NCI-H2196 (cell line): ENCODE measurements at regions not wholly inside any gene's neighbourhood (a gene's known extent, or its start where the extent isn't known, plus 50 kb on each side); places are given as distances from the start of the nearest gene placed in this dataset.

Experiments used
- DNase-seq: peaks from one replicate; lab custom pipeline; 2025; ENCODE audit not compliant: unreplicated experiment; lab: John Stamatoyannopoulos, UW

- DNase-seq = no peak
Observed at GRCh38 chr9:31071606-31072286, 1312.7 kb upstream of the ACO1 start.

DNA sequence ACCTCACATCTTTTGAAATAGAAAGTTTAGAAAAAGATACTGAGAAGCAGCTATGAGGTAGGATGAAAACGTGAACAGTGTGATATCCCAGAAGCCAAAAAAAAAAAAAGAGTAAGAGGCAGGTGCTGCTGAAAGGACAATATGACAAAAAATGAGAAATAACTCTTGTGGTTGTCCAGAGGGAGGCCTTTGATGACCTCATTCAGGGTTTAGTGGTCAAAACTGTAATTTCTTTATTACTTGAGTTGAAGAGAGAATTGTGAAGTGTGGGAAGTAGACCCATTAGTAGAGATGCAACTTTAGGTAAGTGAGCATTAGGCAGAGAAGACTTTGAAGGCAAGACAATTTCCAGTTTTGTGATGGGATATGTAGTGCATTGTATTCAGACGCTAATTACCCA, 1306.3 kb upstream of the ACO1 start:
- DNase-seq = no peak

DNA sequence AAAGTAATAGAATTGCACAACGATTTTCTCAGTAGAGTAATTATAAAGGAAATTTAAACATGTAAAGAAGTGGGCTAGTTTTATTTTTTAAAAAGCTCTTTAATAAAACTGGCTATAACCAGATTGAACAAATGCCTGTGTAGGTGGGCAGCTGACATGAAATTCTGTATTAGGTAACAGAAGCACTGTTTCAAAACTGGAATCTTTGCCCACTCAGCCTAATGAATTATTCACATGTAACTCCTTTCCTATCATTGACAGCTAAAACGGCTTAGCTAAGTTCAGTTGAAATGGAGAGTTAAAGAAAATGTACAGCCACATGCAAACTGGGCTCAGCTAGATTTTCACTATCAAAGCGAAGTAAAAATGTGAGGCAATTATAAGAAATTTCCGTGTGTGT, 1300.1 kb upstream of the ACO1 start:
- DNase-seq = no peak

DNA sequence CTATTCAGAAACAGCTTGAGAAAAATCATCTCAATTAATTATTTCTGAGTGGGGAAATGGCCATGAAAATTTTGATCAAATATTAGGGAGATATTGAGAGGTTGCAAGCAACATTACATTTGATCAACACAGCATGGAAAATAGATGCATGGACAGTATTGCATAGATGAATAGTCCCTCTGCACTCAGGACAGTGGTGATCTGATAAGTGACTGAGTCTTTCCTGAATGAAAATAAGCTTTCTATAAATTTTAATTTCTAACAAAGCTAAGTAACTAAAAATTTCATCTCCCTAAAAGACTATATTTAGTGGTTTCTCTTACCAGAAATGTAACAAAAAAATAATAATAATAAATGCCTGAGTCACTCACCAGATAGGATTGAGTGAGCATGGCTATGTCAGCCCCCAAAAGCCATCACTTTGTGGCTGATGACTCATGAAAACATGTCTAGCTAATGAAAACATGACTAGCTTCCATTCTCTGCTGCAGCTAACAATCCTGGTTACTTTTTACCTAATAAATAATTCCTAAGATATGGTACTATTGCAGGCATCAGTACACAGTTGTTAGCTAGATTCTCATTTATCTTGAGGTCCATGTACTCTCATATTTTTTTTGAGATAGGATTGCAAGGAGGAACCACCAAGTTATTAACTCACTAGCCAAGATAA, 1294.8 kb upstream of the ACO1 start:
- no peak for DNase-seq

GRCh38 chr9:31100311-31100710, 1284.1 kb upstream of the ACO1 start:
- no peak for DNase-seq

GRCh38 chr9:31103836-31104235, 1280.6 kb upstream of the ACO1 start:
- DNase-seq = no peak

DNA sequence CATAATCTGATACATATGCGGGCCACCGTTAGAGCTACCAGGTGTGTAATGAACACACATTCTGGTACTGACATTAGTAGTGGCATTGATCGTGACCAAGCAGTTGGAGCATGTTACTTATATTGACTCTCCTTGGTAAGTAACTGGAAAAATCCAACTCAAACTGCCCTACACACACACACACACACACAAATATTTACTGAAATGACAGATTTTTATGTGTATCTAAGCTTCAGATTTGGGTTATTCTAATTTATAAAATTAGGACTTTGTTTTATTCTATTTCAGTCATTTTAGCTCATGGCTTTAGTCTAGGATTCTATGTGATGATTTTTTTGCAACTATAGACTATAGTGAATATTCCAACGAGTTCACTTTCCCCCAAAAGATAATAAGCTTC, 1280.2 kb upstream of the ACO1 start:
- no peak for DNase-seq

DNA sequence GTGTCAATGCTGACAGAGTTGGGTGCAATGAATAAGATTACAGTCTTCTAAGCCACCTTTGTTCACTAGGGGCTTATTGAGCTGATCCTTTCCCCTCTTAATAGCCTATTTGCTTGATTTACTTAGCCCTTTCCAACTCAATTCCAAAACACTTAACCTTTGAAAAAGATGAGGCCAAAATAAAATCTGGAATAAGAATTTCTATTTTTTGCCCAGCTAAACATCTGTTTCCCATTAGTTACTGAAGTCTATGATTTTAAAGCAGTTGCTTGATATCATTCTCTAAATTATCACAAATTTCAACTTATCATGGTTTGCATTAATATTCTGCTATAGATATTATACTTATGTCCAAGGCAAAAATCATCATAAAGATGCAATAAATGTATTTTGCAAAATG, 1272.0 kb upstream of the ACO1 start:
- no peak for DNase-seq

GRCh38 chr9:31114346-31114745, 1270.1 kb upstream of the ACO1 start:
- no peak for DNase-seq

DNA sequence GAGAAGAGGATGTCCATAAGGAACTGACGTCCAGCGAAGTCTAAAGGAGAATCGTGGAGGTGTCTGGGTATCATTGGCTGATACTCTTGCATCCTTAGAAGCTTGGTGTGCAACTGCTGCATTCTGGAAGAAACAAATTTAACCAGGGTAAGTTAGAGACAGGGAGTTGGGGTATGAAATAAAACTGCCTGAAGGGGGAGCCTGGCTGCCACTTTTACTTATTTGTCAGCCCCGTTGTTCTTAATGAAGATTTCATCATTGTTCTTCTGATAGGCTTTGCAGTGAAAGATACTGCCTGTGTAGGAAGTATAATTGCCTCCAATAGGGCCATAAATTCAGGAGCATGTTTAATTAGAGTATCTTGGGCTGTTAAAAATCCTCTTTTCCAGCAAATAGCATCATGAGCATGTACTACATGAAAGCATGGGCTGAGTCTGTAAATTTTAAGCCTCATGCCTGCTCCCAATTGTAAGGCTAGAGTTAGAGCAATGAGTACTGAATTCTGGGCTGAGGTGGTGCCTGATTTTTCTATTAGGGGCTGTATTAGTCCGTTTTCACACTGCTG, 1264.5 kb upstream of the ACO1 start:
- DNase-seq = no peak

DNA sequence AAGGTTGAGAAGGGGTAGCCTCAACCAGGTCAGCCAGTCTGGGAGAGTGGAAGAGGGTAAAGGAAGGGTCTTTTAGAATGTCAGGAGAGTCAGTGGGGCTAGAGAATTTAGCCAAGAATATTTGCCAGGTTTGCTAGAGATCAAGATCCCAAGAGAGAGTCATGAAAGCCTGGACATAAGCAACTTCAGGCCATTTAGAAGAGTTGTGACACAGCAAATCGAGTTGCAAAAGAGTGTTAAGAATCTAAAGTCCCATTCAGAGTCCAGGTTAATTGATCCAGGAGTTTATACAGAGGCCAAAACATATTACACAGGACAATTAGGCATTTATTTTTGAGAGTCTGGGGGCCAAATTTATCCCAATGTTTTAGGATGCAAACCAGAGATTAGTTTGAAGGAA, 1260.1 kb upstream of the ACO1 start:
- DNase-seq = no peak

GRCh38 chr9:31135567-31135966, 1248.9 kb upstream of the ACO1 start:
- DNase-seq = no peak

- no peak for DNase-seq
Observed at GRCh38 chr9:31136524-31136923, 1247.9 kb upstream of the ACO1 start.

DNA sequence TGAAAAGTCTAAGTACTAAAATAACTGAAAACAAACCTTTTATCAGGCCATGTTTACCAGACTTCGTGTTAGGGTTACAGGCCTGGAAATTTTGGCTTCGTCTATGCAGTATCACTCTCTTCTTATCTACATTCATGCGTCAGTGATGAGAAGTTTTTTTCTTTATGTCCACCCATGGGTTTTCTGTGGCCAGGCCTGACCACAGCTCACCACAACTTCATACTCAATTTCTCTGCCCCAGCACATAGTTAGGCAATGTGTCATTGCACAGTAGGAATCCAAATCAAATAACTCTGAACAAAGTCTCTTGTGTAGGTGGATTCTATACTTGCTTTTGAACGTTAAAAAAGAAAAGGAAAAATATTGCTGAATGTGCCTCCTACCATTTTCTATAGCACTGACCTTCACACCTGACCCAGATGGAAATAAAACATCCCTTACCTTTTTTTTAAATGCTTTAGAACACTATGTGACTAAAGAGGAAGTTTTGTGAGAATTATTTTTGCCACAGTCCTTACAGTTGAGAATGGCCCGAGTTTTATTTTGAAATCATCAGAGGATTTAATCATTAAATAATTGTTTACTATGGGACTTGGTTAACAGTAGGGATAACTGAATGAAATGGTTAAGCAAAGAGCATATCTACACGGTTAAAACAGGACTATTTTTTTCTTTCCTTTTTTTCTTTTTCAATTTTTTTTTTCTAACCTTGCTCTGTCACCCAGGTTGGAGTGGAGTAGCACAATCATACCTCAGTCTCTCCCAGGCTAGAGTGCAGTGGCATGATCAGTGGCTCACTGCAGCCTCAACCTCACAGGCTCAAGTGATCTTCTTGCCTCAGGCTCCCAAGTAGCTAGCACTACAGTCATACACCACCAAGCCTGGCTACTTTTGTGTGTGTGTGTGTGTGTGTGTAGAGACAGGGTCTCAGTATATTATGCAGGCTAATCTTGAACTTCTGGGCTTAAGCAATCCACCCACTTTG, 1247.0 kb upstream of the ACO1 start:
- no peak for DNase-seq

DNA sequence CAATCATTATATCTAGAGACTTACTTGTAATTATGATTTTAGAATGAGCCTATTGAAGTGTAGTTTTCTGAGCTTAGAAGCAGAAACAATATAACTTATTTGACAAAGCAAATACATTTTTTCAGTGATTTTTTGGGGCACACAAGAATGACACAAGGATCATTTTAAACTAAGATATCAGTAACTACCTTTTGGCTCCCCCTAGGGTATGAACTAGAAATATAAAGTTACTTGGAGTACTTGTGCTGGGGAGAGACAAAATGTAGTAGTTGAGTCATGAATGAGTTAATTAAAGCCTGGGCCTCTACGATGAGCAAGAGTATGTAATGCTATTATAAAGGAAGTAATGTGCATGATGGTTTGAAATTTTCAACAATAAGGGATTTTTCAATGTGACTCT, 1244.1 kb upstream of the ACO1 start:
- no peak for DNase-seq

DNA sequence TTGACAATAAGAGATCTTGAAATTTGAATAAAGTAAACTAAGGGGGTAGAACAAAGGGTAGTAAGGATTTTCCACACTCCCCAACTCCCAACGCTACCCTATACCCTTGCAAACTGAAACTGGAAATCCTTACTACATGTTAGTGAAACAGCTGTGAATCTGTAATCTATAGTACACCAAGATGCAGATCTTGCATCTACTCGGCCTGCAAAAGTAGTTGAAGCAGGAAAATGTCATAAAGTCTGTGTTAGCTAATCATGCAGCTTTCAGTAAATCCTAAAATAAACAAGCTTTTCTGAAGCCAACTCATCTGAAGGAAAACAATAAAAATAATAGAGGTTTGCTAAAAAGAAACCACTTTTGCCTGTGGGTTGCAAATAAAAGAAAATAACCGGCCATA, 1242.0 kb upstream of the ACO1 start:
- DNase-seq = no peak

DNA sequence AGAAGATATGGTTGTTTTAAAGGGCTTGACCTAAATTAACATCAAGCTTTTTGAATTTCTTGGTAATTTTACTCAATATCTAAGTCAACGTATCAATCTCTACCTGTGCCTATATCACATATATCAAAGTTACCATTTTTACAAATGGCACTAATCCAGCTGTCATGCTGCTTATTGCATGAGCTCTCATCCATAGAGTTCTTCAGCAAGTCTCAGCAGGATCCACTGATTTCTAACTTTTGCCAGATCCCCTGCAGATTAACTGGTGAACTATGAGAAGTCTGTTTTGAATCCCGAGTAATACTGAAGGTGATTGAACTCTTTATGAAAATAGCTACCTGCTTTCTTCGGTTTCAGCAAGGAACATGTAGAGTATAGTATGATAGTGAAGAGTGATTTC, 1239.8 kb upstream of the ACO1 start:
- no peak for DNase-seq

- DNase-seq = no peak
Observed at GRCh38 chr9:31146485-31147166, 1237.8 kb upstream of the ACO1 start.

DNA sequence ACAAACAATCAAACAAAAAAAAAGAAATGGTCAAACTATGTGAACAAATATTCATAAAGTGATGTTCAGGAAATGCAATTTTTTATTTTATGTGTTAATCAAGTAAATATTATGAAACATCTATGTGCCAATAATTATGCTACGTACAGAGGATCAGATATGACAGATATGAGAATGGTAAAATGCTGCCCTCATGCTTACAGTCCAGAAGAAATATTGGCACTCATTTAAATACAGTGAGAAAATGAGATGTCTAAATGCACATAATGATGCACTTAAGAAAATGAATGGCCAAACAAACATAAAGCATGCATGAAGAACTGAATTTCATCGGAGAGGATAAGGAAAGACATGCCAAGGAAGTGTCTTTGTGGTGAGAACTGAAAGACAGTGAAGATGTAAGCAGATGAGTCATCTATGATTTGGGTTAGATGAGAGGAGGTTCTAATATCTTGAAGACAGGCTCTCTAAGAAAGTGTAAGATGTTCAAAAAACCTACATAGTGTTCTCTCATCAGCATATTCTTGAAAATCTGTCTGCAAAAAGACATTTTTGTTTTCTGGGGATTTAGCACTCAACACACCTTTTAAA, 1231.1 kb upstream of the ACO1 start:
- no peak for DNase-seq

DNA sequence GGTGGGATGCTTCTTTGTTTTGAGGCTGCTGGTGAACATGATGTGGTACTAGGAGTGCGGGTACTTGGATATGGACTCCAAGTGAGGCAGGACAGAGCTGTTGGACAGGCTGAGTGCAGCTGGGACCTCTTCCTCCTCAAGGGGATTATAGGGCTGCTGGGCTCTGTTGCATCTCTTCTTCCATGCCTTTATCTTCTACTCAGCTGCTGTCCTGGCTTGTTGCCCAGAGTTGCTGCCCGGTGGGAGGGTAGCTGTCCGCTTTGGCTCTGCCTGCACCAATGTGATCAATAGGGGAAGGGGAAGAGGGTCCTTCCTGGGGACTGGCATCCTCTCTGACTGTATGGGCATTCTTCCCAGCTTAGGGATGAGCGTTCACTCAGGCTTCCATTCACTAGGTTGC, 1217.9 kb upstream of the ACO1 start:
- DNase-seq = no peak

- DNase-seq = no peak
Observed at GRCh38 chr9:31168161-31168560, 1216.3 kb upstream of the ACO1 start.
